GM23248 (cell line): ENCODE measurements at regions not wholly inside any gene's neighbourhood (a gene's known extent, or its start where the extent isn't known, plus 50 kb on each side); places are given as distances from the start of the nearest gene placed in this dataset.

Experiments used
- EZH2 ChIP-seq: fragments of 200-600 bp; sonication (generic); IDR thresholded peaks from 2 replicates; pipeline ENCODE4 v1.6.1; 2018; ENCODE audit warnings: antibody characterized with exemption, mild to moderate bottlenecking; ENCODE audit not compliant: insufficient read depth, poor library complexity, severe bottlenecking
- EZH2phosphoT487 ChIP-seq: fragments of 200-600 bp; sonication (generic); IDR thresholded peaks from 2 replicates; pipeline ENCODE4 v1.6.1; 2018; ENCODE audit warnings: antibody characterized with exemption, moderate library complexity, mild to moderate bottlenecking, low read depth; ENCODE audit not compliant: insufficient read depth

GRCh38 chr14:103227094-103227768 lies 104.0 kb downstream of the TNFAIP2 start:
- TF ChIP-seq EZH2 (no peak), EZH2phosphoT487 (no peak)
